GM10248 (cell line): ENCODE measurements at regions not wholly inside any gene's neighbourhood (a gene's known extent, or its start where the extent isn't known, plus 50 kb on each side); places are given as distances from the start of the nearest gene placed in this dataset.

ENCODE experiments used
- CTCF ChIA-PET: fragments of 300-600 bp; sonication (Branson Sonifier 250); formaldehyde crosslinking; extraction: SDS; loops from one replicate; lab custom pipeline; 2021; ENCODE audit warnings: antibody characterized with exemption; lab: Yijun Ruan, JAX
- POLR2A ChIA-PET: fragments of 350-650 bp; sonication (Branson Sonifier 250); formaldehyde crosslinking; extraction: SDS; loops from one replicate; lab custom pipeline; 2020; ENCODE audit warnings: antibody characterized with exemption; lab: Yijun Ruan, JAX
- DNase-seq: peaks from one replicate; pipeline ENCODE4 v3.0.0; 2012; ENCODE audit errors: extremely low spot score
- CTCF ChIP-seq: IDR thresholded peaks from 2 replicates; pipeline ENCODE4 v1.5.1; 2012; ENCODE audit warnings: mild to moderate bottlenecking, low read depth; ENCODE audit errors: extremely low read depth, missing control alignments, control extremely low read depth

DNA sequence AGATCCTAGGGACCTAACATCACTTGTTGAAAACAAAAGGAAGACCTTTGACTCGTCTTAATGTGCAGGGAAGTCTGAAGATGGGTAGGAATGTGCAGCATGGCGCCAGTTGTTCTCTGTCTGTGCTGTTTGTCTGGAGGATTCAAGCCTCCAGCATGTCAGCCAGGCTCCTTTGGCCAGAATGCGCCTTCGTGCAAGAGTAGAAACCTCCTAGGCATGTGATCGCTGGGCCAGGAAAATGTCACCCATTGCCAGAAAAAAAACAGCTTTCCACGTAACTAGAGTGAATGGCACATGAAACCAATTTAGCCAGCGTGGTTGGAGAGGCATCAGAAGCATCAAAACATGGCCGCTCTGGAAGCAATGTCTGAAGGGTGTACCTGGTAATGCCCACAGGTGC lies 132.7 kb downstream of the EDN1 start:
- ChIA-PET POLR2A (no interaction called here), CTCF (interaction anchor here (0.9 to 1.7 kb wide), 4 partner anchors 9 to 180 kb away, joined by 4 to 5 read pairs (median 4); no protein-coding TSS in a partner anchor)
- TF ChIP-seq CTCF, result no peak
- DNase-seq, result no peak

DNA sequence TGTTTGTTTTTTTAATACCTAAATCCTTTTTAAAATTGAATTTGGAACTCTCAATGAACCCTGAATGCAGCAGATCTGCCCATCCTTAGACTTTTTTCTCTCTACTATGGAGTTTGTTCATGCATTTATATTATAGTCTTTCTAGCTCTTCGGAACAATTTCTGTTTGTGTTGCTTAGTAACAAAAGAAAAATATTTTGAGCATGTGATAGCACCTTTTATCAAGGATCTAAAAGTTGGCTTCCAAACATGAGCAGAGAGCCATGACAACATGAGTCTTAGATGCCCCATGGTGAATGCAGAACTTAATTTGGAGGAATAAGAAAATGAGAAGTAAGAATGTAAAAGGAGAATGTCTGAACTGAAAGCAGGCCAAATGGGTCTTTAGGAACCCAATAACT lies 133.7 kb downstream of the EDN1 start:
- ChIA-PET CTCF (interaction anchor here (0.9 to 1.7 kb wide), 3 partner anchors 12 to 179 kb away, joined by 4 to 5 read pairs (median 4); no protein-coding TSS in a partner anchor), POLR2A (no interaction called here)
- DNase-seq, result no peak
- TF ChIP-seq CTCF, result no peak

GRCh38 chr6:12426121-12426520 lies 136.0 kb downstream of the EDN1 start:
- no peak for TF ChIP-seq CTCF
- CTCF ChIA-PET, result no interaction called here
- POLR2A ChIA-PET, result no interaction called here
- no peak for DNase-seq

DNA sequence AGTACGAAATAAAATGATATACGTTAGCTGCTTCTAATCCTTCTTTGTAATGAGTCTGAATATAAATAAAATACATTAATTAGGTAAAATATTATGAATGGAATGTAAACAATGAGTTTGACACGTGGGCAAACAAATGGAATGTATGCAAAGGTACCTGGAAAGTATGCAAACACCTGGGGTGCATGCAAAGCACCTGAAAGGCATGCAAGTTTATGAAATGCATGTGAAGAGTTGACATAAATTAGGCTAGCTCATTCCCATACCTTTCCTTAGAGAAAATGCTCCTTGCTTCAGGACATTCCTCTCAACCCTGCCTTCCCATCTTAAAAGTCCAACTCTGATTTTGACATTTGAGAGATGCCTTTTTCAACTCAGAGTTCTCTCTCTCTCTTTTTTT lies 140.9 kb downstream of the EDN1 start:
- ChIA-PET POLR2A (no interaction called here), CTCF (no interaction called here)
- TF ChIP-seq CTCF, result no peak
- no peak for DNase-seq

- no peak for TF ChIP-seq CTCF
- CTCF ChIA-PET, result no interaction called here
Observed at GRCh38 chr6:12436224-12436623, 146.1 kb downstream of the EDN1 start.

GRCh38 chr6:12436683-12437082 lies 146.5 kb downstream of the EDN1 start:
- ChIA-PET CTCF (no interaction called here), POLR2A (no interaction called here)
- no peak for TF ChIP-seq CTCF
- no peak for DNase-seq

More at GRCh38 chr6:12436224-12436623, 146.1 kb downstream of the EDN1 start:
- POLR2A ChIA-PET, result no interaction called here
- DNase-seq, result no peak
